Skeletal muscle tissue (tissue), 3 donors: ENCODE measurements at regions not wholly inside any gene's neighbourhood (a gene's known extent, or its start where the extent isn't known, plus 50 kb on each side); places are given as distances from the start of the nearest gene placed in this dataset.

Experiments
- H3K27ac ChIP-seq: one replicate; pipeline ENCODE4 v1.7.0; 2013; ENCODE audit warnings: mild to moderate bottlenecking, low read depth, low read length, inconsistent platforms
- H3K27me3 ChIP-seq, 3 donors: one replicate each; pipeline ENCODE4 v1.7.0; 2013; ENCODE audit warnings: low read length in 3 of 3; ENCODE audit not compliant: control insufficient read depth in 3 of 3, insufficient read depth in 3 of 3
- H3K36me3 ChIP-seq, 3 donors: one replicate each; pipeline ENCODE4 v1.7.0; 2013; ENCODE audit warnings: low read length in 3 of 3; ENCODE audit not compliant: control insufficient read depth in 3 of 3, insufficient read depth in 3 of 3
- H3K4me1 ChIP-seq, 3 donors: one replicate each; pipeline ENCODE4 v1.7.0; 2013; ENCODE audit warnings: low read length in 3 of 3, mild to moderate bottlenecking in 3 of 3; ENCODE audit not compliant: control insufficient read depth in 3 of 3, insufficient read depth in 3 of 3
- H3K4me3 ChIP-seq, 3 donors: one replicate each; pipeline ENCODE4 v1.7.0; 2013; ENCODE audit warnings: low read length in 3 of 3
- H3K9ac ChIP-seq, 3 donors: one replicate each; pipeline ENCODE4 v1.7.0; 2013; ENCODE audit warnings: low read length in 3 of 3, mild to moderate bottlenecking in 3 of 3, moderate library complexity in 2 of 3, low read depth in 1 of 3
- H3K9me3 ChIP-seq, 3 donors: one replicate each; pipeline ENCODE4 v1.7.0; 2013; ENCODE audit warnings: low read length in 3 of 3; ENCODE audit not compliant: control insufficient read depth in 3 of 3
- donor health status: Osteomylitis.

DNA sequence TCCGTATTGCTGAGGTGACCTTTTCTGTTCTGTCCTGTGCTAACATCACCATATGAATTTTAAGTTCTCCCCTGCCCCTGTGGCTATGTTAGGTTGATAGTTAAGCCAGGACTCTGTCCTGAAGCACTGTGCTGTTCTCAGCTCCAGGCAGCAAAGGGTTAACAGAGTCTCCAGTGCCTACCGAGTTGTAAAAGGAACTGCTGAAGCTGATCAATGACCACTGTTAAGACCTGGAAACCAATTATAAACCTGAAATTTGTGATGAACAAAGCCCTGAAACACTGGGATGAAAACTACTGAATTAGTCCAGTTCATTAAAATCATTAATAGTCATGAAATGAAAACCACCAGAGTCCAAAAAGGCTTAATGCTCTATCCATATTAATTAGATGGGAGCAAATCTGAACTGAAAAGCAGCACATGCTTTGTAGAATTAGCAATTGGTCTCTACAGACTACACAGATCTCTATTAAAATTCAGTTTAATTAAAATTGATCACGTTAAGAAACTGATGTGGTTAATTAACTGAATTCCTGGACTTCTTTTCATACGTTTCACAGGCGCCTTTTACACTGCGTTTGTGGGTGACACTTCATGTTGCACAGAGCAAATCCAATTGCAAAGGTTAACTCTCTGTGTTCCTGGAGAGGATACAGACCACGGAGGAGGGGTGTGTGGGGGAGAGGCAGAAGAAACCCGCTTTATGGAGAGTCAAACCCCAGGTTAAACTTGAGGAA is 188.5 kb upstream of the MPPED2 start:
- Histone ChIP-seq H3K9me3 (no peaks in the 10 kb centered on the region), H3K27ac (no peak overlapping the region), H3K4me1 (peaks cover 0 to 4% (median 3%) of the 10 kb centered on the region in 3 donors), H3K4me3 (no peak overlapping the region), H3K9ac (no peak overlapping the region), H3K27me3 (no peaks in the 10 kb centered on the region), H3K36me3 (no peaks in the 10 kb centered on the region)

GRCh38 chr11:30772908-30773307 is 186.8 kb upstream of the MPPED2 start:
- Histone ChIP-seq H3K9me3 (no peaks in the 10 kb centered on the region), H3K36me3 (no peaks in the 10 kb centered on the region), H3K27me3 (no peaks in the 10 kb centered on the region), H3K4me3 (no peak overlapping the region), H3K9ac (no peak overlapping the region), H3K4me1 (peaks cover 0 to 4% (median 3%) of the 10 kb centered on the region in 3 donors), H3K27ac (no peak overlapping the region)

DNA sequence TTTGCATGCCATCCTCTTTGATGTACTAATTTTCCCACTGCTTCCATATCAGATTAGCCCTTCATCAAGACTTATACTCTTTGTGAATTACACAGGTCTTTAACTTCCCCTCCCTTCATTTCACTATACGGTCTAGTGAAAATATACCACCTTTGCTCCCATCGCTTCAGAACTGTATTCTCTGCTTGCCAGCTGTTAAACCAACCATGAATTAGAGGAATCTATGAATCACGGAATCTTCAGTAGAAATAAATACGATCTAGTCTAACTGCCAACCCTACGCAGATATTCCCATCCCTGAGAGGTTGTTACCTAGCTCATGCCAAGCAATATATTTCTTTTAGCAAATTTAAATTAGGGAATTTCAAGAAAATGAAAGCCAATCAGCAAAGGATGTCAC is 177.8 kb upstream of the MPPED2 start:
- H3K9me3 ChIP-seq = no peaks in the 10 kb centered on the region
- H3K4me3 ChIP-seq = no peak overlapping the region
- H3K27me3 ChIP-seq = no peaks in the 10 kb centered on the region
- no peak overlapping the region for H3K27ac ChIP-seq
- no peaks in the 10 kb centered on the region for H3K36me3 ChIP-seq
- H3K9ac ChIP-seq = no peak overlapping the region
- peaks cover 0 to 3% (median 0%) of the 10 kb centered on the region in 3 donors for H3K4me1 ChIP-seq

DNA sequence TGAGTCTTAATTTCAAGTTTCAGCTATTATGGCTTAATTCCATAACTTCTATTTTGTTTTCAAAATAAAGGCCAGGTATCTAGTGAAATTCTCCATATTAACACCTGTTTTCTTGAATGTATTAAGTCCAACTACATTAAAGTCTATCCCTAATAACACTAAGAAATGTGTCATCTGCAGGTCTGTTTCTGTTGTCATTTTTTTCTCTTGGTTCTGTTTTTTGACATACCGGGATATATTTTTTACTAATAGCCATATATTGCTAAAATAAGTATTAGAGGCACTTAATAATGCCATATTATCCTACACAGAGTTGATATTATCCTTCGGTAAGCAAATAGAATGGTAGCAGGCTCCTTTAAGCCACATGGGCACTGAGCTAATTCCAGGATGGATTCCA is 176.0 kb upstream of the MPPED2 start:
- no peaks in the 10 kb centered on the region for H3K27me3 ChIP-seq
- H3K36me3 ChIP-seq = no peaks in the 10 kb centered on the region
- no peaks in the 10 kb centered on the region for H3K9me3 ChIP-seq
- H3K27ac ChIP-seq = no peak overlapping the region
- H3K9ac ChIP-seq = no peak overlapping the region
- H3K4me3 ChIP-seq = no peak overlapping the region
- H3K4me1 ChIP-seq = peaks cover 0 to 3% (median 0%) of the 10 kb centered on the region in 3 donors

DNA sequence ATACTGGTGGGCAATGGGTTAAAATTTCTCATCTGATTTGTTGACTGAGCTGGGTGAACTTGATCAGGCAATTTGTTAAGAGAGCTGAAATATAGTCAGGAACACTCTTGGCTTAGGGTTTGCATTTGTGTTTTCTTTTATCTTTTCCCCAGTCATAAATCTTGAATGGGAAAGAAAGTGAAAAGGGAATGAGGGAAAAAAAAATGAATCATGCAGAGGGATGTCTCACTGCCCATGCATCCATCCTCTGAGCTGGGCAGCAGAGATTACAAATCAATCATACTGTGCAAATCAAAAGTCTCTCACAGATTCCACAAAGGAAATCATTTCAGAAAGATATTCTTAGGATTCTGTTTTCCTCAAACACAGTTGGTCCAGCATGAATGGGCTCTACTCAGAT is 174.2 kb upstream of the MPPED2 start:
- peaks cover 0 to 3% (median 0%) of the 10 kb centered on the region in 3 donors for H3K4me1 ChIP-seq
- H3K27ac ChIP-seq = no peak overlapping the region
- no peak overlapping the region for H3K4me3 ChIP-seq
- no peaks in the 10 kb centered on the region for H3K27me3 ChIP-seq
- H3K9ac ChIP-seq = no peak overlapping the region
- no peaks in the 10 kb centered on the region for H3K36me3 ChIP-seq
- no peaks in the 10 kb centered on the region for H3K9me3 ChIP-seq

GRCh38 chr11:30758946-30759504 is 172.9 kb upstream of the MPPED2 start:
- H3K9ac ChIP-seq = no peak overlapping the region
- no peak overlapping the region for H3K27ac ChIP-seq
- H3K4me1 ChIP-seq = peaks cover 0 to 3% (median 0%) of the 10 kb centered on the region in 3 donors
- no peak overlapping the region for H3K4me3 ChIP-seq
- no peaks in the 10 kb centered on the region for H3K27me3 ChIP-seq
- H3K9me3 ChIP-seq = no peaks in the 10 kb centered on the region
- no peaks in the 10 kb centered on the region for H3K36me3 ChIP-seq

GRCh38 chr11:30758518-30758917 is 172.4 kb upstream of the MPPED2 start:
- no peaks in the 10 kb centered on the region for H3K36me3 ChIP-seq
- H3K9ac ChIP-seq = no peak overlapping the region
- peaks cover 0 to 3% (median 0%) of the 10 kb centered on the region in 3 donors for H3K4me1 ChIP-seq
- H3K27ac ChIP-seq = no peak overlapping the region
- H3K27me3 ChIP-seq = no peaks in the 10 kb centered on the region
- H3K4me3 ChIP-seq = no peak overlapping the region
- H3K9me3 ChIP-seq = no peaks in the 10 kb centered on the region

DNA sequence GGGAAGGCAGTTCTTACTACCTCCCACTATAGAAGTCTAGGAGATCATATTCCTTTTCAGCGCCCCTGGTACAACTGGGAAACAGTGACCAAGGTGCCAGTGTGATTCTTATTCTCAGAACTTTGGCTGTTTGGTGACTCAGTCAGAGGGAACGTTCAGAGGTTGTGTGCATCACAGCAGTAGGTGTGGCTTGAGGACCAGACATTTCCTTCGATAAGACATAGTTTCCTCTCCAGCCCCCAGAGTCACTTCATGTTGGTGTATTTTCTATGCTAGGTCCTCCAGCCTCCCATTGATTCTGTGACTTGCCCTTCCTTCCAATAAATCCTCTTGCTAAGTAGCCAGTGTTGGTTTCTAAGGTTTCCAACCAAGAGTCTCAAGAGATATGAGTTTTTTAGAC is 171.9 kb upstream of the MPPED2 start:
- peaks cover 0 to 3% (median 0%) of the 10 kb centered on the region in 3 donors for H3K4me1 ChIP-seq
- H3K27ac ChIP-seq = peak overlapping the region; percentile 1
- H3K4me3 ChIP-seq = no peak overlapping the region
- H3K9me3 ChIP-seq = no peaks in the 10 kb centered on the region
- H3K27me3 ChIP-seq = no peaks in the 10 kb centered on the region
- no peak overlapping the region for H3K9ac ChIP-seq
- no peaks in the 10 kb centered on the region for H3K36me3 ChIP-seq

- Histone ChIP-seq H3K9ac (no peak overlapping the region), H3K36me3 (no peaks in the 10 kb centered on the region), H3K27ac (no peak overlapping the region), H3K9me3 (no peaks in the 10 kb centered on the region), H3K4me3 (no peak overlapping the region), H3K27me3 (no peaks in the 10 kb centered on the region), H3K4me1 (no peaks in the 10 kb centered on the region)
Observed at GRCh38 chr11:30753994-30754393, 167.8 kb upstream of the MPPED2 start.

GRCh38 chr11:30753504-30753903 is 167.4 kb upstream of the MPPED2 start:
- Histone ChIP-seq H3K4me3 (no peak overlapping the region), H3K36me3 (no peaks in the 10 kb centered on the region), H3K27ac (no peak overlapping the region), H3K9me3 (no peaks in the 10 kb centered on the region), H3K27me3 (no peaks in the 10 kb centered on the region), H3K4me1 (no peaks in the 10 kb centered on the region), H3K9ac (no peak overlapping the region)
